Lung (tissue), 11 donors: ENCODE measurements at regions not wholly inside any gene's neighbourhood (a gene's known extent, or its start where the extent isn't known, plus 50 kb on each side); places are given as distances from the start of the nearest gene placed in this dataset.

Experiments used
- ATAC-seq: fragments of 200-7000 bp; cut with Tn5 transposase; one replicate; pipeline ENCODE4 v1.9.1; 2020; ENCODE audit warnings: moderate number of reproducible peaks; ENCODE audit not compliant: insufficient read depth, low FRiP score
- DNase-seq, 3 donors: peaks; one replicate each; pipeline ENCODE4 v3.0.0-alpha.2; 2013 to 2017
- H3K27ac ChIP-seq, 2 donors: one replicate each; pipeline ENCODE4 v1.5.1; 2013; ENCODE audit warnings: mild to moderate bottlenecking in 2 of 2, moderate library complexity in 2 of 2, control low read depth in 1 of 2, inconsistent platforms in 1 of 2, low read depth in 1 of 2, low read length in 1 of 2
- H3K27me3 ChIP-seq, 3 donors: one replicate each; pipeline ENCODE4 v1.5.1; 2013; ENCODE audit warnings: low read length in 2 of 3; ENCODE audit not compliant: control insufficient read depth in 3 of 3, insufficient read depth in 3 of 3
- H3K36me3 ChIP-seq, 4 donors: one replicate each; pipeline ENCODE4 v1.5.1; 2013; ENCODE audit warnings: low read length in 4 of 4, mild to moderate bottlenecking in 1 of 4, moderate library complexity in 1 of 4; ENCODE audit not compliant: control insufficient read depth in 4 of 4, insufficient read depth in 4 of 4
- H3K4me1 ChIP-seq, 5 donors: one replicate each; pipeline ENCODE4 v1.5.1; 2013; ENCODE audit warnings: low read length in 5 of 5, mild to moderate bottlenecking in 2 of 5, moderate library complexity in 1 of 5; ENCODE audit not compliant: control insufficient read depth in 5 of 5, insufficient read depth in 5 of 5
- H3K4me3 ChIP-seq: one replicate; pipeline ENCODE4 v1.5.1; 2013; ENCODE audit warnings: mild to moderate bottlenecking, control low read depth, moderate library complexity
- H3K9ac ChIP-seq, 2 donors: one replicate each; pipeline ENCODE4 v1.5.1; 2013; ENCODE audit warnings: low read length in 2 of 2, control low read depth in 1 of 2; ENCODE audit not compliant: insufficient read depth in 1 of 2
- H3K9me3 ChIP-seq, 4 donors: one replicate each; pipeline ENCODE4 v1.5.1; 2013; ENCODE audit warnings: low read length in 3 of 4, mild to moderate bottlenecking in 1 of 4, moderate library complexity in 1 of 4; ENCODE audit not compliant: control insufficient read depth in 4 of 4, insufficient read depth in 3 of 4
- CTCF ChIP-seq: IDR thresholded peaks from 2 replicates; pipeline ENCODE4 v1.5.1; 2012; ENCODE audit warnings: mild to moderate bottlenecking; ENCODE audit errors: control extremely low read depth, extremely low read depth
- WGBS, 2 donors: extraction: QIAGEN DNeasy Blood & Tissue Kit; methylation state at CpG; one replicate each; pipeline ENCODE4 v1.1.7; 2013; 5-methylcytosine and 5-hydroxymethylcytosine counted together
- donor health status: control.
- donor health status: control.
- donor health status: Bipolar disorder and iron deficiency.
- donor health status: healthy.
- donor health status: DM: yes; HTN: yes; CAD: no.

GRCh38 chr13:23506807-23507291, 63.4 kb upstream of the TNFRSF19 start:
- WGBS, 2 donors = 82 to 87% methylated on average over 11 of the region's 11 CpGs
- no peak for TF ChIP-seq CTCF
- Histone ChIP-seq H3K4me1 (peaks cover 0 to 25% (median 11%) of the 10 kb centered on the region in 5 donors), H3K9ac (no peak overlapping the region), H3K4me3 (no peak overlapping the region), H3K27ac (peak overlapping the region in 1 of 2 donors; percentile 73), H3K36me3 (no peaks in the 10 kb centered on the region), H3K9me3 (peaks cover 0 to 3% (median 0%) of the 10 kb centered on the region in 4 donors), H3K27me3 (no peaks in the 10 kb centered on the region)
- ATAC-seq (no peak), DNase-seq (peak in 1 of 3 donors; percentile 41)

GRCh38 chr13:23509781-23510543, 60.2 kb upstream of the TNFRSF19 start:
- no peak overlapping the region for H3K4me3 ChIP-seq
- no peaks in the 10 kb centered on the region for H3K9me3 ChIP-seq
- WGBS, 2 donors = 75 to 86% methylated on average over 7 of the region's 7 CpGs
- no peaks in the 10 kb centered on the region for H3K27me3 ChIP-seq
- DNase-seq (no peak), ATAC-seq (no peak)
- peaks cover 0 to 18% (median 6%) of the 10 kb centered on the region in 5 donors for H3K4me1 ChIP-seq
- no peak overlapping the region for H3K27ac ChIP-seq
- no peaks in the 10 kb centered on the region for H3K36me3 ChIP-seq
- no peak overlapping the region for H3K9ac ChIP-seq
- TF ChIP-seq CTCF = no peak

- H3K9me3 ChIP-seq = no peaks in the 10 kb centered on the region
- no peak overlapping the region for H3K4me3 ChIP-seq
- H3K9ac ChIP-seq = no peak overlapping the region
- DNase-seq (peak in 1 of 3 donors; percentile 65), ATAC-seq (no peak)
- H3K27me3 ChIP-seq = no peaks in the 10 kb centered on the region
- H3K27ac ChIP-seq = no peak overlapping the region
- no peaks in the 10 kb centered on the region for H3K36me3 ChIP-seq
- H3K4me1 ChIP-seq = peaks cover 0 to 18% (median 4%) of the 10 kb centered on the region in 5 donors
- 50 to 63% methylated on average over 1 of the region's 1 CpG for WGBS, 2 donors
- TF ChIP-seq CTCF = no peak
Observed at GRCh38 chr13:23510544-23510916, 59.7 kb upstream of the TNFRSF19 start.
